Neural progenitor cell (in vitro differentiated cells): ENCODE measurements at regions not wholly inside any gene's neighbourhood (a gene's known extent, or its start where the extent isn't known, plus 50 kb on each side); places are given as distances from the start of the nearest gene placed in this dataset.

ENCODE experiments used
- DNase-seq: peaks from one replicate; pipeline ENCODE4 v3.0.0-alpha.2; 2016; ENCODE audit warnings: low spot score
- H2AFZ ChIP-seq: fragments of 200-600 bp; sonication (generic); replicated peaks from 2 replicates; pipeline ENCODE4 v1.6.1; 2016; ENCODE audit warnings: antibody characterized with exemption
- H3F3A ChIP-seq: fragments of 200-600 bp; sonication (generic); 2 replicates; pipeline ENCODE4 v1.6.1; 2016; ENCODE audit warnings: antibody characterized with exemption, low read depth
- H3K27ac ChIP-seq: fragments of 200-600 bp; sonication (generic); 2 replicates; pipeline ENCODE4 v1.5.1; 2016; ENCODE audit warnings: mild to moderate bottlenecking
- H3K27me3 ChIP-seq: fragments of 200-600 bp; sonication (generic); 2 replicates; pipeline ENCODE4 v1.6.1; 2016; ENCODE audit warnings: mild to moderate bottlenecking, moderate library complexity
- H3K36me3 ChIP-seq: fragments of 200-600 bp; sonication (generic); 2 replicates; pipeline ENCODE4 v1.5.1; 2016
- H3K4me1 ChIP-seq: fragments of 200-600 bp; sonication (generic); 2 replicates; pipeline ENCODE4 v1.6.1; 2016; ENCODE audit warnings: mixed run types
- H3K4me2 ChIP-seq: fragments of 200-600 bp; sonication (generic); 2 replicates; pipeline ENCODE4 v1.6.1; 2016
- H3K4me3 ChIP-seq: fragments of 200-600 bp; sonication (generic); 2 replicates; pipeline ENCODE4 v1.5.1; 2016
- H3K79me2 ChIP-seq: fragments of 200-600 bp; sonication (generic); 2 replicates; pipeline ENCODE4 v1.6.1; 2016; ENCODE audit warnings: low read depth
- H3K9ac ChIP-seq: fragments of 200-600 bp; sonication (generic); 2 replicates; pipeline ENCODE4 v1.6.1; 2016
- H3K9me3 ChIP-seq: fragments of 200-600 bp; sonication (generic); 2 replicates; pipeline ENCODE4 v1.5.1; 2016; ENCODE audit warnings: low read depth
- H4K20me1 ChIP-seq: fragments of 200-600 bp; sonication (generic); 2 replicates; pipeline ENCODE4 v1.6.1; 2016; ENCODE audit warnings: low read depth
- H3K27ac Mint-ChIP-seq: 3 replicates; pipeline ENCODE4 v1.8.0; 2021; ENCODE audit warnings: mixed read lengths
- H3K27me3 Mint-ChIP-seq: 2 replicates; pipeline ENCODE4 v1.8.0; 2022; ENCODE audit warnings: low read depth, mild to moderate bottlenecking, inconsistent platforms, moderate library complexity, mixed read lengths; ENCODE audit not compliant: insufficient read depth
- H3K36me3 Mint-ChIP-seq: 3 replicates; pipeline ENCODE4 v1.8.0; 2021; ENCODE audit warnings: mixed read lengths
- H3K4me1 Mint-ChIP-seq: 3 replicates; pipeline ENCODE4 v1.8.0; 2021; ENCODE audit warnings: mixed read lengths
- H3K4me3 Mint-ChIP-seq: 3 replicates; pipeline ENCODE4 v1.8.0; 2021; ENCODE audit warnings: mild to moderate bottlenecking, moderate library complexity, mixed read lengths
- H3K9me3 Mint-ChIP-seq: 3 replicates; pipeline ENCODE4 v1.8.0; 2020; ENCODE audit warnings: mixed read lengths
- CTCF ChIP-seq: fragments of 200-600 bp; sonication (generic); IDR thresholded peaks from 2 replicates; pipeline ENCODE4 v1.5.1; 2017; ENCODE audit warnings: antibody characterized with exemption, mild to moderate bottlenecking
- EZH2 ChIP-seq: fragments of 200-600 bp; sonication (generic); IDR thresholded peaks from 2 replicates; pipeline ENCODE4 v1.6.1; 2017; ENCODE audit warnings: antibody characterized with exemption, mild to moderate bottlenecking, moderate library complexity
- EZH2phosphoT487 ChIP-seq: fragments of 200-600 bp; sonication (generic); IDR thresholded peaks from 2 replicates; pipeline ENCODE4 v1.6.1; 2017; ENCODE audit warnings: antibody characterized with exemption

- no peak for DNase-seq
- Histone ChIP-seq H3K27me3 (no peaks in the 10 kb centered on the region), H3K27ac (no peak overlapping the region), H3K9ac (no peak overlapping the region), H3K36me3 (no peaks in the 10 kb centered on the region), H3K9me3 (no peaks in the 10 kb centered on the region), H4K20me1 (no peaks in the 10 kb centered on the region), H3K4me2 (no peak overlapping the region), H2AFZ (no peak overlapping the region), H3K79me2 (no peaks in the 10 kb centered on the region), H3K4me3 (no peak overlapping the region), H3F3A (no peaks in the 10 kb centered on the region), H3K4me1 (no peaks in the 10 kb centered on the region)
- H3K9me3 Mint-ChIP-seq: no peaks in the 10 kb centered on the region
- no peak for TF ChIP-seq EZH2
- TF ChIP-seq EZH2phosphoT487: no peak
- no peak for TF ChIP-seq CTCF
- H3K4me1 Mint-ChIP-seq: no peaks in the 10 kb centered on the region
- no peak overlapping the region for H3K27ac Mint-ChIP-seq
- H3K27me3 Mint-ChIP-seq: no peaks in the 10 kb centered on the region
- no peak overlapping the region for H3K4me3 Mint-ChIP-seq
- H3K36me3 Mint-ChIP-seq: no peaks in the 10 kb centered on the region
Observed at GRCh38 chr5:89504051-89504450, 621.1 kb upstream of the MEF2C start.

- no peaks in the 10 kb centered on the region for H3F3A ChIP-seq
- Mint-ChIP-seq H3K4me3 (no peak overlapping the region), H3K27ac (no peak overlapping the region), H3K27me3 (no peaks in the 10 kb centered on the region), H3K4me1 (peaks cover 2% of the 10 kb centered on the region), H3K36me3 (no peaks in the 10 kb centered on the region), H3K9me3 (no peaks in the 10 kb centered on the region)
- no peak overlapping the region for H3K9ac ChIP-seq
- no peaks in the 10 kb centered on the region for H3K27me3 ChIP-seq
- no peak overlapping the region for H2AFZ ChIP-seq
- H3K79me2 ChIP-seq: no peaks in the 10 kb centered on the region
- no peak overlapping the region for H3K27ac ChIP-seq
- H3K4me1 ChIP-seq: no peaks in the 10 kb centered on the region
- H3K4me2 ChIP-seq: no peak overlapping the region
- no peak for DNase-seq
- no peak overlapping the region for H3K4me3 ChIP-seq
- H4K20me1 ChIP-seq: no peaks in the 10 kb centered on the region
- no peaks in the 10 kb centered on the region for H3K36me3 ChIP-seq
- TF ChIP-seq EZH2 (no peak), EZH2phosphoT487 (no peak), CTCF (no peak)
- H3K9me3 ChIP-seq: no peaks in the 10 kb centered on the region
Observed at GRCh38 chr5:89499787-89500186, 616.8 kb upstream of the MEF2C start.

GRCh38 chr5:89498699-89499098 is 615.7 kb upstream of the MEF2C start:
- Mint-ChIP-seq H3K27ac (no peak overlapping the region), H3K4me3 (no peak overlapping the region), H3K4me1 (peaks cover 2% of the 10 kb centered on the region), H3K27me3 (no peaks in the 10 kb centered on the region), H3K9me3 (no peaks in the 10 kb centered on the region), H3K36me3 (no peaks in the 10 kb centered on the region)
- DNase-seq: no peak
- no peak overlapping the region for H3K9ac ChIP-seq
- H2AFZ ChIP-seq: no peak overlapping the region
- no peaks in the 10 kb centered on the region for H4K20me1 ChIP-seq
- H3K4me3 ChIP-seq: no peak overlapping the region
- H3F3A ChIP-seq: no peaks in the 10 kb centered on the region
- no peak overlapping the region for H3K27ac ChIP-seq
- no peaks in the 10 kb centered on the region for H3K79me2 ChIP-seq
- H3K4me1 ChIP-seq: no peaks in the 10 kb centered on the region
- H3K27me3 ChIP-seq: no peaks in the 10 kb centered on the region
- TF ChIP-seq CTCF: no peak
- no peak for TF ChIP-seq EZH2
- no peak for TF ChIP-seq EZH2phosphoT487
- H3K4me2 ChIP-seq: no peak overlapping the region
- no peaks in the 10 kb centered on the region for H3K36me3 ChIP-seq
- no peaks in the 10 kb centered on the region for H3K9me3 ChIP-seq

- no peak for DNase-seq
- Histone ChIP-seq H3F3A (no peaks in the 10 kb centered on the region), H3K27me3 (no peaks in the 10 kb centered on the region), H3K27ac (no peak overlapping the region), H3K79me2 (no peaks in the 10 kb centered on the region), H3K4me1 (no peaks in the 10 kb centered on the region), H3K4me2 (no peak overlapping the region), H3K9me3 (no peaks in the 10 kb centered on the region), H3K4me3 (no peak overlapping the region), H4K20me1 (no peaks in the 10 kb centered on the region), H3K36me3 (no peaks in the 10 kb centered on the region), H2AFZ (no peak overlapping the region), H3K9ac (no peak overlapping the region)
- Mint-ChIP-seq H3K27me3 (no peaks in the 10 kb centered on the region), H3K4me1 (no peaks in the 10 kb centered on the region), H3K36me3 (no peaks in the 10 kb centered on the region), H3K4me3 (no peak overlapping the region), H3K9me3 (no peaks in the 10 kb centered on the region), H3K27ac (no peak overlapping the region)
- TF ChIP-seq CTCF: no peak
- TF ChIP-seq EZH2phosphoT487: no peak
- TF ChIP-seq EZH2: no peak
Observed at GRCh38 chr5:89493414-89493813, 610.4 kb upstream of the MEF2C start.
